ENCODE measurements at regions not wholly inside any gene's neighbourhood (a gene's known extent, or its start where the extent isn't known, plus 50 kb on each side); places are given as distances from the start of the nearest gene placed in this dataset.

- DNase-seq (ENCODE audit: extremely low spot score): no peak
- TF ChIP-seq CTCF (IDR thresholded peaks at IDR 0.05; ENCODE audit: control extremely low read depth, extremely low read depth, low read depth, missing control alignments): no peak
- CTCF ChIA-PET: interaction anchor here (0.8 to 1.4 kb wide), 2 partner anchors 11 to 79 kb away, joined by 3 to 4 read pairs; no protein-coding TSS in a partner anchor
- POLR2A ChIA-PET: no interaction called here
Measured at GRCh38 chr3:110180733-110181132, 843.4 kb upstream of the DPPA4 start.

GRCh38 chr3:110181226-110181625 is 843.9 kb upstream of the DPPA4 start:
- POLR2A ChIA-PET: no interaction called here
- CTCF ChIA-PET: interaction anchor here (0.8 to 1.4 kb wide), 2 partner anchors 11 to 79 kb away, joined by 3 to 4 read pairs; no protein-coding TSS in a partner anchor
- TF ChIP-seq CTCF (IDR thresholded peaks at IDR 0.05; ENCODE audit: control extremely low read depth, extremely low read depth, low read depth, missing control alignments): no peak
- no peak for DNase-seq (ENCODE audit: extremely low spot score)

DNA sequence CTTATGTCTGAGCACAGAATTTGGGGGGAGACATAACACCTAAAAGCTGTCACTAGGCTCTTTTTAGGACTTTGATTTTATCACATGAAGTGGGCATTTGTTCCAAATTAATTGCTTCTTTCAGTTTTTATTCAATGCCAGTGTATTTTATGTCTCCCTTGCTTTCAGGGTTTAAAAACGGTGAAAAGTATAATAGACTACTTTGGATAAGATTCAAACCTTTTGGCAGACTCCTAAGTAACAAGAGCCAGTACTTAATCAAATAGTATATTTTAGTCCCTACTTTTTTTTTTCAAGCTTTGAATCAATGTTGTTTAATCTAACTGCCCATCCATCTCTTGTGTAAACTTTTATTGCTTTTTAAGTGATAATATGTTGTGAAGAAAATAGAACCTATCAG is 847.2 kb upstream of the DPPA4 start:
- TF ChIP-seq CTCF (IDR thresholded peaks at IDR 0.05; ENCODE audit: control extremely low read depth, extremely low read depth, low read depth, missing control alignments): no peak
- ChIA-PET CTCF (interaction anchor here (0.7 to 0.8 kb wide), 2 partner anchors 8 to 15 kb away, joined by 3 read pairs; no protein-coding TSS in a partner anchor), POLR2A (no interaction called here)
- no peak for DNase-seq (ENCODE audit: extremely low spot score)

DNA sequence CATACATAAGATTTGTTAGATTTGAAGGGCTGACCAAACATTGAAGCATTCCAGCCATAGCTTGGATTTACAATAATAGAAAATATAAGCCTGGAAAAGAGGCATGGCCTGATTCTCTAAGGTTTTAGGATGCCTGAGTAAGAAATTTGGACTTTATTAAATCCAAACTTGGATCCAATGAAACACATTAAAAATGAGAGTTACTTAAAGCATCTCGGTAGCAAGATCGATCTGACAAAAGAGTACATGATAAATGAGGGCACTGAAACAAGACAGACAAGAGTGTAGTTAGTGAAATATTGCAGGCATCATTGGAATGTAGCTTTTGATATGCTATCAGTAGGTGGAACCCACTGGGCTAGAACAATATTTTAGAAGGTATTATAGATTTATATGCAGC is 855.7 kb upstream of the DPPA4 start:
- DNase-seq (ENCODE audit: extremely low spot score): no peak
- no peak for TF ChIP-seq CTCF (IDR thresholded peaks at IDR 0.05; ENCODE audit: control extremely low read depth, extremely low read depth, low read depth, missing control alignments)
- ChIA-PET POLR2A (no interaction called here), CTCF (interaction anchor here (1.1 kb wide), 1 partner anchor 9 kb away, joined by 3 read pairs; no protein-coding TSS in a partner anchor)

- CTCF ChIA-PET: no interaction called here
- POLR2A ChIA-PET: no interaction called here
- no peak for TF ChIP-seq CTCF (IDR thresholded peaks at IDR 0.05; ENCODE audit: control extremely low read depth, extremely low read depth, low read depth, missing control alignments)
- DNase-seq (ENCODE audit: extremely low spot score): no peak
Measured at GRCh38 chr3:110198717-110199587, 861.6 kb upstream of the DPPA4 start.

DNA sequence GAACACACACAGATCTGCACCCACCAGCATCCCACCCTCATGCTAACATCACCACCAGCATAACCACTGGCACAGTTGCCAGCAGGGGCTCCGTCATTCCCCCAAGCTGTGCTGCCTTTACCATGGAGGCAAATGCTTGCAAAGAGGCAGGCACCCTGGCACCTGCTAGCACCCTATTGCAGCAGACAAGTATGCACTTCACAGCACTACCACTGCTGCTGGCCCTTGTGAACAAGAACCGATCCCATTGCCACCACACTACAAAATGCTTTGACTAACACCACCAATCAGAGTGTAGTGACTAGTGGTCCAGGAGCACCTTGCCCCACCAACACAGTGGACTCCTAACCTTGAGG is 862.2 kb upstream of the DPPA4 start:
- POLR2A ChIA-PET: no interaction called here
- no peak for TF ChIP-seq CTCF (IDR thresholded peaks at IDR 0.05; ENCODE audit: control extremely low read depth, extremely low read depth, low read depth, missing control alignments)
- CTCF ChIA-PET: no interaction called here
- DNase-seq (ENCODE audit: extremely low spot score): no peak

All from GM10248 (cell line).